HFF-Myc (cell line): ENCODE measurements at regions not wholly inside any gene's neighbourhood (a gene's known extent, or its start where the extent isn't known, plus 50 kb on each side); places are given as distances from the start of the nearest gene placed in this dataset.

Experiments
- DNase-seq: peaks from one replicate; pipeline ENCODE4 v3.0.0-alpha.2; 2011; ENCODE audit warnings: low read depth; ENCODE audit errors: extremely low read depth
- H3K4me3 ChIP-seq: replicated peaks from 2 replicates; pipeline ENCODE4 v1.5.1; 2011; ENCODE audit warnings: low read depth, mild to moderate bottlenecking, control low read depth, low read length
- TF ChIP-seq, protein P1 (sequence below): IDR thresholded peaks from 2 replicates; pipeline ENCODE4 v1.5.1; 2012; ENCODE audit warnings: mild to moderate bottlenecking, low read depth, low read length, control low read depth; ENCODE audit errors: missing control alignments

DNA sequence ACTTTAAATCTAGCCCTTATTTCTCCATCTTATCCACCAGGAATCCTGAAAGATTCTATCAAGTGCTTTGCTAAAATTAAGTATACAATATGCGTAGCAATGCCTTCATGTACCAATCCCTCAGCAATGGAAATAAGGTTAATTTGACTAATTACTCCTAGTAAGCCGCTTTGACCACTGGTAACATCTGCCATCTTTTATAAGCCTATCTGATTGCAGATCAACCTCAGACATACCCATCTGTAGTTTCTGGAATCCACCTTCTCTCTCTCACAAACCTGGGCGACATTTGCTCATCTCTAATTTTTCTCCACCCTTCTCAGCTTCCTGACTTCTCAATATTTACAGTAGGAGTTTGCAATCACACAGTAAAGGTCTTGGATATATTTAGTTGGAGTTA, 138.8 kb upstream of the CRHR1 start:
- no peak for DNase-seq
- TF ChIP-seq, protein P1, sequence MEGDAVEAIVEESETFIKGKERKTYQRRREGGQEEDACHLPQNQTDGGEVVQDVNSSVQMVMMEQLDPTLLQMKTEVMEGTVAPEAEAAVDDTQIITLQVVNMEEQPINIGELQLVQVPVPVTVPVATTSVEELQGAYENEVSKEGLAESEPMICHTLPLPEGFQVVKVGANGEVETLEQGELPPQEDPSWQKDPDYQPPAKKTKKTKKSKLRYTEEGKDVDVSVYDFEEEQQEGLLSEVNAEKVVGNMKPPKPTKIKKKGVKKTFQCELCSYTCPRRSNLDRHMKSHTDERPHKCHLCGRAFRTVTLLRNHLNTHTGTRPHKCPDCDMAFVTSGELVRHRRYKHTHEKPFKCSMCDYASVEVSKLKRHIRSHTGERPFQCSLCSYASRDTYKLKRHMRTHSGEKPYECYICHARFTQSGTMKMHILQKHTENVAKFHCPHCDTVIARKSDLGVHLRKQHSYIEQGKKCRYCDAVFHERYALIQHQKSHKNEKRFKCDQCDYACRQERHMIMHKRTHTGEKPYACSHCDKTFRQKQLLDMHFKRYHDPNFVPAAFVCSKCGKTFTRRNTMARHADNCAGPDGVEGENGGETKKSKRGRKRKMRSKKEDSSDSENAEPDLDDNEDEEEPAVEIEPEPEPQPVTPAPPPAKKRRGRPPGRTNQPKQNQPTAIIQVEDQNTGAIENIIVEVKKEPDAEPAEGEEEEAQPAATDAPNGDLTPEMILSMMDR: no peak

GRCh38 chr17:45646288-45646988, 137.7 kb upstream of the CRHR1 start:
- no peak for DNase-seq
- TF ChIP-seq, protein P1: no peak
- no peak overlapping the region for H3K4me3 ChIP-seq

More for the DNA sequence above, 138.8 kb upstream of the CRHR1 start:
- no peak overlapping the region for H3K4me3 ChIP-seq

GRCh38 chr17:45648642-45649041, 135.5 kb upstream of the CRHR1 start:
- no peak for DNase-seq
- TF ChIP-seq, protein P1: peak; percentile 30
- no peak overlapping the region for H3K4me3 ChIP-seq

GRCh38 chr17:45649796-45650195, 134.3 kb upstream of the CRHR1 start:
- DNase-seq: no peak
- TF ChIP-seq, protein P1: no peak
- no peak overlapping the region for H3K4me3 ChIP-seq

- TF ChIP-seq, protein P1: no peak
- H3K4me3 ChIP-seq: no peak overlapping the region
- no peak for DNase-seq
These were observed 133.6 kb upstream of the CRHR1 start for GRCh38 chr17:45650561-45650960.

GRCh38 chr17:45651145-45651709, 132.9 kb upstream of the CRHR1 start:
- TF ChIP-seq, protein P1: no peak
- H3K4me3 ChIP-seq: no peak overlapping the region
- no peak for DNase-seq

DNA sequence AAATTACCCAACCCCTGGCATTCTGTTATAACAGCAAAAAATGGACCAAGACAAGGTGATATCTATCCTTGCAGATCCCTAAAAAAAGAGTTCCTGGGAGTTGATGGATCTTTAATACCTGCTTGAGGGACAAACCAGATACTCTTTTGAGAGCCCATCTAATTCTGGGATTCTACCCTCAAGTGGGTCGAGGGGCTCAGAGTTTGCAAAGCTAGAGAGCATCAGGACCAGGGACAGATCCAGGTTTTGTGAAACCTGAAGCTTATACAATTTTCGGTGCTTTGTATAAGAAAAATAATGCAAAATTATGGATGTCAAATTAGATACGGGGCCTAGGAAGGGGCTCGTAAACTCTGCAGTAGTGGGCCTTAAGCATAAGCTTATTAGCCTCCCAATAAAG, 130.5 kb upstream of the CRHR1 start:
- DNase-seq: no peak
- no peak overlapping the region for H3K4me3 ChIP-seq
- TF ChIP-seq, protein P1: no peak
